Neural progenitor cell (in vitro differentiated cells): ENCODE measurements at regions not wholly inside any gene's neighbourhood (a gene's known extent, or its start where the extent isn't known, plus 50 kb on each side); places are given as distances from the start of the nearest gene placed in this dataset.

Experiments used
- DNase-seq: peaks from one replicate; pipeline ENCODE4 v3.0.0-alpha.2; 2016; ENCODE audit warnings: low spot score
- H2AFZ ChIP-seq: fragments of 200-600 bp; sonication (generic); replicated peaks from 2 replicates; pipeline ENCODE4 v1.6.1; 2016; ENCODE audit warnings: antibody characterized with exemption
- H3F3A ChIP-seq: fragments of 200-600 bp; sonication (generic); 2 replicates; pipeline ENCODE4 v1.6.1; 2016; ENCODE audit warnings: antibody characterized with exemption, low read depth
- H3K27ac ChIP-seq: fragments of 200-600 bp; sonication (generic); 2 replicates; pipeline ENCODE4 v1.5.1; 2016; ENCODE audit warnings: mild to moderate bottlenecking
- H3K27me3 ChIP-seq: fragments of 200-600 bp; sonication (generic); 2 replicates; pipeline ENCODE4 v1.6.1; 2016; ENCODE audit warnings: mild to moderate bottlenecking, moderate library complexity
- H3K36me3 ChIP-seq: fragments of 200-600 bp; sonication (generic); 2 replicates; pipeline ENCODE4 v1.5.1; 2016
- H3K4me1 ChIP-seq: fragments of 200-600 bp; sonication (generic); 2 replicates; pipeline ENCODE4 v1.6.1; 2016; ENCODE audit warnings: mixed run types
- H3K4me2 ChIP-seq: fragments of 200-600 bp; sonication (generic); 2 replicates; pipeline ENCODE4 v1.6.1; 2016
- H3K4me3 ChIP-seq: fragments of 200-600 bp; sonication (generic); 2 replicates; pipeline ENCODE4 v1.5.1; 2016
- H3K79me2 ChIP-seq: fragments of 200-600 bp; sonication (generic); 2 replicates; pipeline ENCODE4 v1.6.1; 2016; ENCODE audit warnings: low read depth
- H3K9ac ChIP-seq: fragments of 200-600 bp; sonication (generic); 2 replicates; pipeline ENCODE4 v1.6.1; 2016
- H3K9me3 ChIP-seq: fragments of 200-600 bp; sonication (generic); 2 replicates; pipeline ENCODE4 v1.5.1; 2016; ENCODE audit warnings: low read depth
- H4K20me1 ChIP-seq: fragments of 200-600 bp; sonication (generic); 2 replicates; pipeline ENCODE4 v1.6.1; 2016; ENCODE audit warnings: low read depth
- H3K27ac Mint-ChIP-seq: 3 replicates; pipeline ENCODE4 v1.8.0; 2021; ENCODE audit warnings: mixed read lengths
- H3K27me3 Mint-ChIP-seq: 2 replicates; pipeline ENCODE4 v1.8.0; 2022; ENCODE audit warnings: low read depth, mild to moderate bottlenecking, inconsistent platforms, moderate library complexity, mixed read lengths; ENCODE audit not compliant: insufficient read depth
- H3K36me3 Mint-ChIP-seq: 3 replicates; pipeline ENCODE4 v1.8.0; 2021; ENCODE audit warnings: mixed read lengths
- H3K4me1 Mint-ChIP-seq: 3 replicates; pipeline ENCODE4 v1.8.0; 2021; ENCODE audit warnings: mixed read lengths
- H3K4me3 Mint-ChIP-seq: 3 replicates; pipeline ENCODE4 v1.8.0; 2021; ENCODE audit warnings: mild to moderate bottlenecking, moderate library complexity, mixed read lengths
- H3K9me3 Mint-ChIP-seq: 3 replicates; pipeline ENCODE4 v1.8.0; 2020; ENCODE audit warnings: mixed read lengths
- CTCF ChIP-seq: fragments of 200-600 bp; sonication (generic); IDR thresholded peaks from 2 replicates; pipeline ENCODE4 v1.5.1; 2017; ENCODE audit warnings: antibody characterized with exemption, mild to moderate bottlenecking
- EZH2 ChIP-seq: fragments of 200-600 bp; sonication (generic); IDR thresholded peaks from 2 replicates; pipeline ENCODE4 v1.6.1; 2017; ENCODE audit warnings: antibody characterized with exemption, mild to moderate bottlenecking, moderate library complexity
- EZH2phosphoT487 ChIP-seq: fragments of 200-600 bp; sonication (generic); IDR thresholded peaks from 2 replicates; pipeline ENCODE4 v1.6.1; 2017; ENCODE audit warnings: antibody characterized with exemption

- Histone ChIP-seq H3K4me3 (no peak overlapping the region), H3K27me3 (no peaks in the 10 kb centered on the region), H4K20me1 (no peaks in the 10 kb centered on the region), H3K27ac (no peak overlapping the region), H3K4me1 (peaks cover 19% of the 10 kb centered on the region), H3K9me3 (no peaks in the 10 kb centered on the region), H2AFZ (no peak overlapping the region), H3K36me3 (no peaks in the 10 kb centered on the region), H3K79me2 (no peaks in the 10 kb centered on the region), H3K4me2 (no peak overlapping the region), H3K9ac (no peak overlapping the region), H3F3A (no peaks in the 10 kb centered on the region)
- H3K36me3 Mint-ChIP-seq, result no peaks in the 10 kb centered on the region
- no peak overlapping the region for H3K4me3 Mint-ChIP-seq
- H3K4me1 Mint-ChIP-seq, result peaks cover 24% of the 10 kb centered on the region
- H3K27ac Mint-ChIP-seq, result no peak overlapping the region
- TF ChIP-seq EZH2phosphoT487 (no peak), CTCF (no peak), EZH2 (no peak)
- no peak for DNase-seq
- H3K9me3 Mint-ChIP-seq, result no peaks in the 10 kb centered on the region
- peaks cover 4% of the 10 kb centered on the region for H3K27me3 Mint-ChIP-seq
These were observed 223.5 kb upstream of the SLC10A2 start for GRCh38 chr13:103289681-103290080.

DNA sequence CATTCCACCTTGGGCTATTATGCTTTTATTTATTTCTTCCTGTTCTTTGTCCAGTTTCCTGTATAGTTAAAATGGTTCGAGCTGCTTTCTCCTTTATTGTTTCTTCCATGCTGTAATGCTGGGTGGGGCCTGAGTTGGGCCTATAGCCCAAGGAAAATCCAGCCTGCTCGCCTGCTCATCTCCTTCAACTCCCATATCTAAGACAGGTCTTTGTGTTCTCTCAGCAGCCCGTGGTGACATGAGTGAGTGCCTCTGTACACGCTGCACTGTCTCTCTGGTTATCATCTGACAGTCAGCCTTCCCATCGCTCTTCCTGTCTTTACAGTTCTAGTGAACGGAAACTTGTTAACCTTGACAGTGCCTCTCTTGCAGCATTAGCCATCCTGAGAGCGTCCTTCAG is 221.9 kb upstream of the SLC10A2 start:
- no peaks in the 10 kb centered on the region for H3K27me3 ChIP-seq
- Mint-ChIP-seq H3K36me3 (no peaks in the 10 kb centered on the region), H3K4me3 (no peak overlapping the region), H3K4me1 (peaks cover 16% of the 10 kb centered on the region), H3K27me3 (peaks cover 2% of the 10 kb centered on the region), H3K27ac (no peak overlapping the region), H3K9me3 (no peaks in the 10 kb centered on the region)
- no peaks in the 10 kb centered on the region for H3K9me3 ChIP-seq
- no peak overlapping the region for H3K27ac ChIP-seq
- no peak for DNase-seq
- H4K20me1 ChIP-seq, result no peaks in the 10 kb centered on the region
- TF ChIP-seq EZH2 (no peak), EZH2phosphoT487 (no peak), CTCF (no peak)
- peaks cover 16% of the 10 kb centered on the region for H3K4me1 ChIP-seq
- H2AFZ ChIP-seq, result no peak overlapping the region
- no peak overlapping the region for H3K4me3 ChIP-seq
- no peak overlapping the region for H3K4me2 ChIP-seq
- H3K79me2 ChIP-seq, result no peaks in the 10 kb centered on the region
- no peak overlapping the region for H3K9ac ChIP-seq
- no peaks in the 10 kb centered on the region for H3F3A ChIP-seq
- no peaks in the 10 kb centered on the region for H3K36me3 ChIP-seq

- Histone ChIP-seq H3K36me3 (no peaks in the 10 kb centered on the region), H3K9ac (no peak overlapping the region), H3K4me2 (no peak overlapping the region), H3K27me3 (no peaks in the 10 kb centered on the region), H2AFZ (no peak overlapping the region), H3K9me3 (no peaks in the 10 kb centered on the region), H3F3A (no peaks in the 10 kb centered on the region), H3K27ac (no peak overlapping the region), H3K4me1 (peaks cover 12% of the 10 kb centered on the region), H3K79me2 (no peaks in the 10 kb centered on the region), H4K20me1 (no peaks in the 10 kb centered on the region), H3K4me3 (no peak overlapping the region)
- H3K36me3 Mint-ChIP-seq, result no peaks in the 10 kb centered on the region
- peaks cover 11% of the 10 kb centered on the region for H3K4me1 Mint-ChIP-seq
- H3K9me3 Mint-ChIP-seq, result no peaks in the 10 kb centered on the region
- H3K27ac Mint-ChIP-seq, result no peak overlapping the region
- no peak for DNase-seq
- peaks cover 2% of the 10 kb centered on the region for H3K27me3 Mint-ChIP-seq
- TF ChIP-seq EZH2phosphoT487 (no peak), CTCF (no peak), EZH2 (no peak)
- H3K4me3 Mint-ChIP-seq, result no peak overlapping the region
These were observed 221.4 kb upstream of the SLC10A2 start for GRCh38 chr13:103287659-103288058.
